K562 (cell line): ENCODE measurements at regions not wholly inside any gene's neighbourhood (a gene's known extent, or its start where the extent isn't known, plus 50 kb on each side); places are given as distances from the start of the nearest gene placed in this dataset.

Experiments
- ATAC-seq: fragments of 200-7000 bp; cut with Tn5 transposase; 3 replicates; pipeline ENCODE4 v1.9.1; 2020; ENCODE audit warnings: moderate library complexity
- BruUV-seq: library from RNA; stranded (reverse); fragments of 400-500 nt; replicated peaks from 2 replicates; lab custom pipeline; 2021; lab: Mats Ljungman, UMichigan
- CTCF ChIA-PET: fragments of 300-600 bp; formaldehyde crosslinking; extraction: SDS; loops from one replicate; lab custom pipeline; 2021; ENCODE audit warnings: low intra/inter-chr PET ratio; lab: Yijun Ruan, JAX
- POLR2A ChIA-PET: fragments of 300-600, 350-650 bp; sonication (Branson Sonifier 250); formaldehyde crosslinking; extraction: SDS; loops from one replicate; lab custom pipeline; 2021; ENCODE audit warnings: antibody characterized with exemption, inconsistent platforms; lab: Yijun Ruan, JAX
- DNase-seq, 4 experiments: peaks; one replicate each; pipeline versions ENCODE4 v3.0.0 to v3.0.0-alpha.2; 2011 to 2018; ENCODE audit warnings: low spot score in 3 of 4, mixed read lengths in 3 of 4; ENCODE audit errors: extremely low read depth in 1 of 4
- FAIRE-seq: peaks from 2 replicates; lab custom pipeline; 2011; peaks lifted over from hg19 to GRCh38; lab: Jason Lieb, UNC
- H2AFZ ChIP-seq: 2 replicates; pipeline ENCODE4 v1.6.0; 2011; ENCODE audit warnings: low read depth, low read length, control low read depth, inconsistent platforms
- H3K27ac ChIP-seq: fragments of 200-600 bp; 3 replicates; pipeline ENCODE4 v1.8.0; 2011; ENCODE audit warnings: low read depth, mild to moderate bottlenecking, control low read depth, inconsistent platforms, low read length, moderate library complexity, mixed read lengths; ENCODE audit errors: extremely low read depth
- H3K27me3 ChIP-seq, 2 experiments: fragments of 300-600 bp in 1 of 2; 2 replicates in 1 of 2; 3 replicates in 1 of 2; pipeline versions ENCODE4 v1.6.0 to v1.8.0; 2011; ENCODE audit warnings: inconsistent platforms in 2 of 2, low read length in 2 of 2, mild to moderate bottlenecking in 1 of 2, mixed read lengths in 1 of 2, moderate library complexity in 1 of 2; ENCODE audit not compliant: control insufficient read depth in 2 of 2, insufficient read depth in 2 of 2
- H3K36me3 ChIP-seq: fragments of 300-600 bp; 3 replicates; pipeline ENCODE4 v1.8.0; 2011; ENCODE audit warnings: mild to moderate bottlenecking, low read length, inconsistent platforms; ENCODE audit not compliant: control insufficient read depth, insufficient read depth
- H3K4me1 ChIP-seq, 2 experiments: fragments of 200-600 bp in 1 of 2; replicated peaks in 1 of 2; 2 replicates in 1 of 2; 3 replicates in 1 of 2; pipeline versions ENCODE4 v1.5.1 to v1.8.0; 2011; ENCODE audit warnings: inconsistent platforms in 2 of 2, low read length in 2 of 2, mild to moderate bottlenecking in 1 of 2, mixed read lengths in 1 of 2, moderate library complexity in 1 of 2; ENCODE audit not compliant: control insufficient read depth in 2 of 2, insufficient read depth in 2 of 2
- H3K4me2 ChIP-seq: 2 replicates; pipeline ENCODE4 v1.6.1; 2011; ENCODE audit warnings: low read length, control low read depth, inconsistent platforms, mixed read lengths; ENCODE audit not compliant: insufficient read depth
- H3K4me3 ChIP-seq: fragments of 200-600 bp; sonication (generic), shearing (Covaris generic); 2 replicates; pipeline ENCODE4 v1.5.1; 2016; ENCODE audit warnings: control low read depth, inconsistent platforms
- H3K79me2 ChIP-seq: fragments of 200-600 bp; 3 replicates; pipeline ENCODE4 v1.8.0; 2011; ENCODE audit warnings: low read length, inconsistent platforms; ENCODE audit not compliant: control insufficient read depth, insufficient read depth
- H3K9ac ChIP-seq, 2 experiments: 2 replicates each; pipeline versions ENCODE4 v1.6.0 to v1.6.1; 2011; ENCODE audit warnings: low read depth in 2 of 2, low read length in 2 of 2, control low read depth in 1 of 2, inconsistent platforms in 1 of 2, mild to moderate bottlenecking in 1 of 2, mixed read lengths in 1 of 2; ENCODE audit not compliant: insufficient read depth in 1 of 2
- H3K9me1 ChIP-seq: one replicate; pipeline ENCODE4 v1.6.0; 2011; ENCODE audit warnings: inconsistent platforms, mild to moderate bottlenecking, low read length, moderate library complexity; ENCODE audit not compliant: control insufficient read depth, insufficient read depth
- H3K9me3 ChIP-seq: replicated peaks from 2 replicates; pipeline ENCODE4 v1.5.1; 2011; ENCODE audit warnings: low read depth, low read length, inconsistent platforms; ENCODE audit not compliant: control insufficient read depth, insufficient read depth
- H4K20me1 ChIP-seq: replicated peaks from 2 replicates; pipeline ENCODE4 v1.6.1; 2011; ENCODE audit warnings: low read length, inconsistent platforms, mixed read lengths; ENCODE audit not compliant: control insufficient read depth, insufficient read depth
- CBX8 ChIP-seq: fragments of 200-600 bp; sonication (generic); IDR thresholded peaks from 2 replicates; pipeline ENCODE4 v1.6.1; 2012; ENCODE audit warnings: borderline replicate concordance, mixed run types, low read depth, mild to moderate bottlenecking, moderate library complexity, mixed read lengths, low read length, control low read depth, inconsistent platforms; ENCODE audit not compliant: poor library complexity, severe bottlenecking; ENCODE audit errors: extremely low read depth
- CEBPZ ChIP-seq: fragments of 150-350 bp; IDR thresholded peaks from 2 replicates; pipeline ENCODE4 v1.6.1; 2014; ENCODE audit warnings: low read depth, mild to moderate bottlenecking, low read length, borderline replicate concordance
- CREM ChIP-seq: IDR thresholded peaks from 2 replicates; pipeline ENCODE4 v1.6.1; 2014; ENCODE audit warnings: antibody characterized with exemption, low read depth
- DDX20 ChIP-seq: fragments of 450-650 bp; IDR thresholded peaks from 2 replicates; pipeline ENCODE4 v1.6.1; 2016; ENCODE audit warnings: missing genetic modification characterization, low read depth, mild to moderate bottlenecking, missing compliant biosample characterization, moderate library complexity
- EZH2 ChIP-seq: IDR thresholded peaks from 2 replicates; pipeline ENCODE4 v1.6.1; 2012; ENCODE audit warnings: low read depth, mild to moderate bottlenecking, inconsistent platforms, low read length, borderline replicate concordance
- HOXB6 ChIP-seq: fragments of 250-450 bp; sonication (Bioruptor Pico); IDR thresholded peaks from 2 replicates; pipeline ENCODE4 v1.5.1; 2022; ENCODE audit warnings: mild to moderate bottlenecking, borderline replicate concordance
- RBBP5 ChIP-seq: fragments of 200-600 bp; sonication (generic); IDR thresholded peaks from 2 replicates; pipeline ENCODE4 v1.6.1; 2012; ENCODE audit warnings: borderline replicate concordance, mild to moderate bottlenecking, low read length, control low read depth, inconsistent platforms; ENCODE audit not compliant: insufficient read depth, poor library complexity, severe bottlenecking
- TCF15 ChIP-seq: fragments of 250-450 bp; sonication (Bioruptor Pico); IDR thresholded peaks from 2 replicates; pipeline ENCODE4 v1.8.0; 2022; ENCODE audit warnings: moderate library complexity, mild to moderate bottlenecking, inconsistent platforms
- TOE1 ChIP-seq, 2 experiments: fragments of 450-650 bp in 1 of 2; sonication (generic) in 1 of 2; formaldehyde crosslinking in 1 of 2; IDR thresholded peaks; 2 replicates each; pipeline versions ENCODE4 v1.7.1 to v1.8.0; 2016 to 2022; ENCODE audit warnings: borderline replicate concordance in 2 of 2, mild to moderate bottlenecking in 2 of 2, antibody characterized with exemption in 1 of 2, inconsistent platforms in 1 of 2, low read depth in 1 of 2, missing genetic modification reagents in 1 of 2, moderate library complexity in 1 of 2
- ZFP36 ChIP-seq: fragments of 150-350 bp; IDR thresholded peaks from 2 replicates; pipeline ENCODE4 v1.6.1; 2018; ENCODE audit warnings: low read length, low read depth; ENCODE audit not compliant: partially characterized antibody
- ZFX ChIP-seq: sonication (generic); formaldehyde crosslinking; IDR thresholded peaks from 2 replicates; pipeline ENCODE4 v1.8.0; 2022; ENCODE audit warnings: mild to moderate bottlenecking, missing genetic modification reagents, moderate library complexity
- ZNF12 ChIP-seq: sonication (generic); formaldehyde crosslinking; IDR thresholded peaks from 2 replicates; pipeline ENCODE4 v1.4.0; 2020; ENCODE audit warnings: mild to moderate bottlenecking, missing genetic modification reagents
- ZNF696 ChIP-seq: fragments of 250-450 bp; sonication (Bioruptor Pico); conservative IDR thresholded peaks from 2 replicates; pipeline ENCODE4 v1.4.0; 2020; ENCODE audit warnings: mild to moderate bottlenecking, moderate library complexity
- whole genome bisulfite sequencing: fragments of 100-300 bp; shearing (Covaris generic); methylation state at CpG from one replicate; pipeline ENCODE4 v1.1.6; 2016; ENCODE audit warnings: low coverage, mixed read lengths; ENCODE audit not compliant: insufficient coverage; ENCODE audit errors: missing lambda C conversion rate; 5-methylcytosine and 5-hydroxymethylcytosine counted together
- in situ Hi-C: fragments of 300-500 bp; cut with MboI; formaldehyde crosslinking; loops from 4 replicates; pipeline ENCODE4 v1.15.0; 2018; ENCODE audit warnings: inconsistent platforms, mixed read lengths
- intact Hi-C: fragments of 100-400 bp; cut with micrococcal nuclease; formaldehyde crosslinking; loops from 2 replicates; pipeline ENCODE4 v1.14.2; 2022

DNA sequence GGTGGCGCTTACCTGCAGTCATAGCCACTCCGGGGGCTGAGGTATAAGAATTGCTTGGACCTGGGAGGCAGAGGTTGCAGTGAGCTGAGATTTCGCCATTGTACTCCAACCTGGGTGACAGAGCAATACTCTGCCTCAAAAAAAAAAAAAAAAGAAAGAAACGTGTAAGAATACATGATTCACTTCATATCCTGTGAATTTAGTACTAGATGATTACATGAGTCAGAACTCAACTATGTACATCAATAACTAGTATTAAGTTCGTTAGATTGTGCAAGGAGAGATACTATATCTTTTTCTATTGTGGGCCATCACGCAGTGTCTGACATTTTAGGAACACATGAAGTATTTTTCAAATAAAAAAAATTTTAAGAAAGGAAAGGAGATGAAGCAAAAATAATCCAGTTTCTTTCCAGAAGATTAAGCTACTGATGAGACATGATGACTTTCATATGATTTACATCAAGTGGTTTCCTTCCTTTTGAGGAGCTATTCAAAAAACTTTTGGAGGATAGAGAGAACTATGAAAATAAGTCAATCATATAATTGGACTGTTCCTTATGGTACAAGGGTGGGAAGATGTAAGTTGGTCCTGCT is 64.7 kb upstream of the EXOC1L start:
- Histone ChIP-seq H3K27ac (no peak overlapping the region), H3K9ac (no peak overlapping the region)

GRCh38 chr4:55756208-55756607 is 63.4 kb upstream of the EXOC1L start:
- CTCF ChIA-PET: no interaction called here
- H3K4me3 ChIP-seq: no peak overlapping the region
- no peaks in the 10 kb centered on the region for H3K9me1 ChIP-seq
- H3K79me2 ChIP-seq: no peaks in the 10 kb centered on the region
- no peak for DNase-seq
- H3K4me2 ChIP-seq: no peak overlapping the region
- FAIRE-seq: no peak
- H2AFZ ChIP-seq: no peak overlapping the region
- no peak for ATAC-seq
- no peak overlapping the region for H3K9ac ChIP-seq
- WGBS: 89% methylated on average over 3 of the region's 3 CpGs
- POLR2A ChIA-PET: no interaction called here
- H3K27ac ChIP-seq: no peak overlapping the region
- no peaks in the 10 kb centered on the region for H3K9me3 ChIP-seq
- BruUV-seq: no TSS peak
- in situ Hi-C loops (no loop called here), intact Hi-C loops (no loop called here)
- no peaks in the 10 kb centered on the region for H3K27me3 ChIP-seq
- no peaks in the 10 kb centered on the region for H3K36me3 ChIP-seq
- H3K4me1 ChIP-seq: peaks cover 0 to 2% of the 10 kb centered on the region in 2 experiments; a peak in 2 of 5 replicates
- H4K20me1 ChIP-seq: no peaks in the 10 kb centered on the region
- TF ChIP-seq ZFP36 (no peak), CEBPZ (no peak), RBBP5 (no peak), TOE1 (IDR thresholded peaks at IDR 0.05; ENCODE audit: borderline replicate concordance) (no peak), TOE1 (CRISPR knock-in tag; IDR thresholded peaks at IDR 0.05; ENCODE audit: borderline replicate concordance, low read depth) (no peak), ZNF696 (no peak), ZNF12 (CRISPR knock-in tag) (no peak), ZFX (CRISPR knock-in tag) (no peak), EZH2 (no peak)

More for the DNA sequence above, 64.7 kb upstream of the EXOC1L start:
- intact Hi-C loops: no loop called here
- no peak overlapping the region for H3K4me3 ChIP-seq
- no peaks in the 10 kb centered on the region for H4K20me1 ChIP-seq
- peaks cover 0 to 2% of the 10 kb centered on the region in 2 experiments; a peak in 2 of 5 replicates for H3K4me1 ChIP-seq
- FAIRE-seq (no peak), DNase-seq (no peak), ATAC-seq (no peak)
- H2AFZ ChIP-seq: no peak overlapping the region
- no peak overlapping the region for H3K4me2 ChIP-seq
- H3K27me3 ChIP-seq: no peaks in the 10 kb centered on the region
- WGBS: 33% methylated on average over 6 of the region's 6 CpGs
- in situ Hi-C loops: no loop called here
- TF ChIP-seq ZNF696 (no peak), CREM (no peak), CBX8 (no peak), HOXB6 (CRISPR knock-in tag) (no peak), DDX20 (tag) (no peak), TCF15 (CRISPR knock-in tag) (no peak)
- POLR2A ChIA-PET: no interaction called here
- CTCF ChIA-PET: no interaction called here
- no peaks in the 10 kb centered on the region for H3K36me3 ChIP-seq
- no peaks in the 10 kb centered on the region for H3K79me2 ChIP-seq
- no peaks in the 10 kb centered on the region for H3K9me1 ChIP-seq
- H3K9me3 ChIP-seq: no peaks in the 10 kb centered on the region
- BruUV-seq: no TSS peak
